ENCODE measurements at regions not wholly inside any gene's neighbourhood (a gene's known extent, or its start where the extent isn't known, plus 50 kb on each side); places are given as distances from the start of the nearest gene placed in this dataset.

GRCh38 chr3:195004512-195005250, 266.3 kb downstream of the XXYLT1 start:
- intact Hi-C loops (cut with DNase I; ENCODE audit: low total_unique reads), result no loop called here
- DNase-seq, result no peak
- Histone ChIP-seq H3K36me3 (ENCODE audit: low read depth, missing control alignments) (no peaks in the 10 kb centered on the region), H3K9me3 (no peaks in the 10 kb centered on the region), H3K27me3 (no peaks in the 10 kb centered on the region), H3K27ac (no peak overlapping the region), H3K4me1 (peaks cover 3% of the 10 kb centered on the region), H3K4me3 (no peak overlapping the region)
- WGBS, 2 donors, result 91 to 92% methylated on average over 9 of the region's 9 CpGs
- no peak for TF ChIP-seq CTCF (IDR thresholded peaks at IDR 0.05)
- no peak for TF ChIP-seq POLR2A (IDR thresholded peaks at IDR 0.05)

- 86 to 91% methylated on average over 7 of the region's 7 CpGs for WGBS, 2 donors
- DNase-seq, result no peak
- intact Hi-C loops (cut with DNase I; ENCODE audit: low total_unique reads), result no loop called here
- no peak for TF ChIP-seq POLR2A (IDR thresholded peaks at IDR 0.05)
- TF ChIP-seq CTCF (IDR thresholded peaks at IDR 0.05), result no peak
- no peaks in the 10 kb centered on the region for H3K9me3 ChIP-seq
- no peaks in the 10 kb centered on the region for H3K27me3 ChIP-seq
- H3K27ac ChIP-seq, result no peak overlapping the region
- H3K4me1 ChIP-seq, result peaks cover 3% of the 10 kb centered on the region
- H3K4me3 ChIP-seq, result no peak overlapping the region
- no peaks in the 10 kb centered on the region for H3K36me3 ChIP-seq (ENCODE audit: low read depth, missing control alignments)
Observed at GRCh38 chr3:195005251-195005620, 265.7 kb downstream of the XXYLT1 start.

GRCh38 chr3:195005759-195006510, 265.0 kb downstream of the XXYLT1 start:
- intact Hi-C loops (cut with DNase I; ENCODE audit: low total_unique reads), result no loop called here
- no peak overlapping the region for H3K27ac ChIP-seq
- H3K36me3 ChIP-seq (ENCODE audit: low read depth, missing control alignments), result no peaks in the 10 kb centered on the region
- no peaks in the 10 kb centered on the region for H3K9me3 ChIP-seq
- TF ChIP-seq POLR2A (IDR thresholded peaks at IDR 0.05), result no peak
- TF ChIP-seq CTCF (IDR thresholded peaks at IDR 0.05), result no peak
- 87 to 88% methylated on average over 17 to 18 of the region's 18 CpGs for WGBS, 2 donors
- peak; percentile 0 for DNase-seq
- no peak overlapping the region for H3K4me3 ChIP-seq
- peaks cover 3% of the 10 kb centered on the region for H3K4me1 ChIP-seq
- no peaks in the 10 kb centered on the region for H3K27me3 ChIP-seq

- H3K27me3 ChIP-seq, result no peaks in the 10 kb centered on the region
- H3K36me3 ChIP-seq (ENCODE audit: low read depth, missing control alignments), result no peaks in the 10 kb centered on the region
- H3K4me3 ChIP-seq, result no peak overlapping the region
- no peaks in the 10 kb centered on the region for H3K9me3 ChIP-seq
- DNase-seq, result no peak
- no peak overlapping the region for H3K27ac ChIP-seq
- intact Hi-C loops (cut with DNase I; ENCODE audit: low total_unique reads), result no loop called here
- peaks cover 3% of the 10 kb centered on the region for H3K4me1 ChIP-seq
- no peak for TF ChIP-seq POLR2A (IDR thresholded peaks at IDR 0.05)
- TF ChIP-seq CTCF (IDR thresholded peaks at IDR 0.05), result no peak
- WGBS, 2 donors, result 91 to 100% methylated on average over 5 of the region's 5 CpGs
Observed at GRCh38 chr3:195007151-195007550, 263.8 kb downstream of the XXYLT1 start.

All from testis (tissue), 2 donors.